HG02610 (cell line): ENCODE measurements at regions not wholly inside any gene's neighbourhood (a gene's known extent, or its start where the extent isn't known, plus 50 kb on each side); places are given as distances from the start of the nearest gene placed in this dataset.

Source experiments
- ATAC-seq: cut with Tn5 transposase; IDR thresholded peaks from one replicate; pipeline ENCODE4 v1.9.1; 2021; ENCODE audit warnings: mild to moderate bottlenecking, moderate library complexity; ENCODE audit not compliant: unreplicated experiment

DNA sequence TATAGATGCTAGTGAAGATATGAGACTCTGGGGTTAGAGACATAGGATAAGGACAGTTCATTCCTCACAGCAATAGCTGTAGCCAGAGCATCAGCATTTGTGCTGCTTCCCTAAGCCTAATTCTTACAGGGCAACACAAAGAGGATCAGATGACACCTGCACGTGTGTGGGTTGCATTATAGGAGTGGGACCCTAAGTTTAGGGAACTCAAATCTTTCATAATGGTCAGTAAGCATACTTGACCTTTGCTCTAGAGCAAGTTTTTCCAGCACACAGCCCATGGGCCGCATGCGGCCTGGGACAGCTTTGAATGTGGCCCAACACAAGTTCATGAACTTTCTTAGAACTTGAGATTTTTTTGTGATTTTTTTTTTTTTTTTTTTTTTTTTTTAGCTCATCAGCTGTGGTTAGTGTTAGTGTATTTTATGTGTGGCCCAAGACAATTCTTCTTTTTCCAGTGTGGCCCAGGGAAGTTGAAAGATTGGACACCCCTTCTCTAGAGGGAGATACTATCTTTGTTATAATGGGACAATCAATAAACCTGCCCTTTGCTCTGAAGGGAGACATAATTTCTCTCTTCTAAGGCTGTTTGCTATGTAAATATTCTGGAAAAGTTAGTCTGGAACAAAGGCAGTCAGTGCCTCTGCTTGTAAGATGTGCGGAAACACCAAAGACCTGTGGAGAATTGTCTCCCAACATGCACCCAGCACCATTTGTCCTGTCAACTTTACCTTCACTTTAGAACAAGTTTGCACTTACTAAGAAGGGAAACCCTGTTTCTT lies 650.2 kb downstream of the ZNF674 start:
- no peak for ATAC-seq

DNA sequence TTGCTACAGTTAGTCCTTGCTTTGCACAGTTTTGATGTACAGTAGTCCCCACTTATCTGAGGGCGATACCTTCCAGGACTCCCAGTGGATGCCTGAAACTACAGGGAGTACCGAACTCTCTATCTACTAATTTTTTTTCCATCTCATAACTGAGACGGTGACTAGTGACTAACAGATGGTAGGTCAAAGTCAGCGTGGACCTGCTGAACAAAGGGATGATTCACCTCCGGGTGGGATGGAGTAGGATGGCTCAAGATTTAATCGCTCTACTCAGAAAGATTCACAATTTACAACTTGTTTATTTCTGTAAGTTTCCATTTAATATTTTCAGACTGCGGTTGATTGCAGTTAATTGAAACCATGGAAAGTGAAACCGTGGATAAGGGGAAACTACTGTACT lies 655.8 kb downstream of the ZNF674 start:
- ATAC-seq, result no peak

DNA sequence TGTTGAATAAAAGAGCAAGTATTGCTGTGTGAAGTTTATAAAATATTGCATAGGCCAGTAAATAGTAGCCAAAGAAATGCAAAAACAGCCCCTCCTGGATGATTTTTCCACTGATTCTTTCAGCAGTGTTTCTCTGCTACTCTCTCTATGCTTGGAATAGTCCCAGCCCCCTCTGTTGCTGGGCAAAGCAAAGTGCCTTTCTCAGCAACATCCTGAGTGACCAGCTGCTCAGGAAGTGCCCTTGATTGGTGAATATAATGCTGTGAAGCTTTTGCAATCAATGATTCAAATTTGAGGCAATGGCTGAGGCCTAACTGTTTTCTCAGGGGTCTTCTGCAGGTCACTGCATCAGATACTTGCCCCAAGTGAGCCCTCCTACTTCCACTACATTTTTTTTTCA lies 656.7 kb downstream of the ZNF674 start:
- ATAC-seq, result no peak

DNA sequence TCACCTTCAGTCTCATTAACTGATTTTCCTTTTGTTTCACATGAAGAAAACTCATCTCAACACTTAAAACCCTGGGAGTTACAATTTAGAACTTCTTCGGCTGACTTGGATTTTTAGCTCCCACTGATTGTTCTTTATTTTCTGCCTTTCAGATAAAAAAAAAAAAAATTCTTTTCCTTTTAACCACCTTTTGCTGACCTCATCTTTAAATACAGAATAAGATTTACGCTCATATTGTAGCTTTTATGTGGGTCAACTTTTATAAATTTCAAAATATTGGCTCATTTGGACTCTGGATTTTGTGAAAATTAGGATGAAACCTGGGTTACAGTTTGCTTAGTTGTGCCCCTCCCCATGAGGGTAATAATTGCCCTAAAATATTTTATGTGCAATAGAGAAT lies 659.3 kb downstream of the ZNF674 start:
- no peak for ATAC-seq

DNA sequence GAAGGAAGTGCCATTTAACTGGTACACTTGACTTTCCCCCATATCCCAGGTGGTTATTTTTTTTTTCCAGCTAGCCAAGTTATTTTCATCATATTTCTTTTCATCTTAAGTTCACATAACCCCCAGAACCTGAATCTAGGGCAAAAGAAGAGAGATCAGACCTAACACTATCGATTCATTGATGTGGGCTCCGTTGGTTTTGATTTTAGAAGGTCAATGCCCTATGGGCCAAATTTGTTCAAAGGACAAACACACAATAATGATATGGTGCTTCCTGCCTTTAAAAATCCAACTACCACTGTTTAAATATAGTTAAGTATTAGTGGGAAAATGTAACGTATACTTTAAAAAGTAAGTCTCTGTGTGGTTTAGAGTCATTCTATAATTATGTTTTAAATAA lies 665.7 kb downstream of the ZNF674 start:
- ATAC-seq, result no peak

DNA sequence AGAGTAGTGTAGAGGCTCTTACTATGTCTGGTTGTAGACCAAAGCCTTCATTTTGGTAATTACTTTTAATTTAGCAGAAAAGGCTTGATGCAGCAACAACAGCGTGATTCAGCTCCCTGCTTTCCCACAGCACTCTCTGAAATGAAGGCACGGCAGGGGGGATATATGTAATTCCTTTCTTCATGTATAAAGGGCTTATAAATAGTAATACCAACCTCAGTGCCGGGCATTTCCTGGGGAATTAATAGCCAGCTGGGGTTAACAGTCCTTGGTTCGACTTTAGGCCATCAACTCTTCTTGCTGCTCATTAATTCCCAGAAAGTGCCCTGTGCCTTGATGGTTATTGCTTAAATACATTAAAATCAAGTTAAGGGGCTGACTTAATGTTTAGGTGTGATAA lies 669.0 kb downstream of the ZNF674 start:
- no peak for ATAC-seq

DNA sequence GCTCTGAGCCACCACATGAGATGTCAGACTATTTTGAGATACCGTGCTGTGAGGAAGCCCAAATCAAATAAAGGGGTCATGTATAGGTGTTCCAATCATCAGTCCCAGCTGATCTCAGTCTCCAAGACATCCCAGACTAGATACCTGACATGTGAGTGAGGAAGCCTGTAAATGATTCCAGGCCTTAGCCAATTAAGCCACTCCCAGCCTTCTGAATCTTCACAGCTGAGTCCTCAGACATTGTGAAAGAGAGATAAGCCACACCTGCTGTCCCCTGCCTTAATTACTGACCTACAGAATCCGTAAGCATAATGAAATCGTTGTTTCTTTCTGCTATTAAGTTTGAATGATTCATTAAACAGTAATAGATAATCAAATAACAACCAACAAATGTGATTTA lies 671.4 kb downstream of the ZNF674 start:
- ATAC-seq, result no peak

DNA sequence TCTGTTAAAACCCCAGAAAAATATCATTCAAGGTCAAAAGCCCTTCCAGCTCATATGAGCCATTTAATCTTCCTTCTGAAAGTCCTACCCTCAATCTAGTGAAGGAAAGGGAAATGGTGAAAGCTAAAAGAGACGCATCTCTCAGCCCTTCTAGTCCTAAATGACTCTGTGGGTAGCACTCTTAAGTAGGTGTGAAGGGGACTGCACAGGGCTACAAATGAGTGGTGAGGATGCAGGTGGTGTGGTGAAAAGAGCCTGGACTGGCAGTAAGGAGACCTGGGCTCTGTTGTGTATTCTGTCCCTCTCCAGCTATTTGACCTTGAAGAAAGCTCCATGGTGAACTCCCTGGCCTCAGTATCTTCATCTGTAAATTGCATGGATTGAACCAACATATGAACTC lies 671.8 kb upstream of the DIPK2B start:
- no peak for ATAC-seq

DNA sequence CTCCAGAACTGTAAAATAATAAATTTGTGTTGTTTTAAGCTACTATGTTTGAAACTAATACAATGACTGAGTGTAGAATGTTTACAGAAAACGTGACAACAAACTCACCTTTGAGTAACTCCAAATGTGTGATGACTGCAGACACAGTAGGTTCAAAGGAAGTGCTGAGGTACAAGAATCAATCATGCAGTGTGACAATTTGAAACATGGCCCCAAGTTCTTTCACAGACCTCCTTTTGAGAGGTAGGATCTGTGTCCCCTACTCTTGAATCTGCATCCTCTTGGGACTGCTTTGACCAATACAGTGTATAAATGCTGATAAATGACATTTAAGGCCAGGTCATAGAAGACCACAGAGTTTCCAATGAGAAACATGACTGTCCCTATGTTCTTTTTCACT lies 667.7 kb upstream of the DIPK2B start:
- no peak for ATAC-seq

DNA sequence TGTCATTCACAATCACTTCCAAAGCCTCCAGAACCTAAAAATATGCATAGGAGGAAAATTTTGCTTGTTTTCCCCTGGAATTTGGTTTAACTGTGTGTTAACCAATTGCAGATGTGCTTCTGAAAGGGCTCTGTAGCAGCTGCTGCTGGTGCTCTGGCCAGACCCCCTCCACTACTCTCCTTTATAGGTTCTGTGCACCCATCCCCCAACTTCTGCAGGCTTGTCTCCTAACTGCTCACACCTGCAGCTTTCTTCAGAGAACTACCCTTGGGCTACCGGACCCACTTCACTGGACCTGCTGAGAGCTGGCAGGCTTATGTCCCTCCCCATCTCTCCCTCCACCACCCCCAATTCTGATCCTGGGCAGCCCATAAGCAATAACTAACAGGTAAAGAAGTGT lies 662.1 kb upstream of the DIPK2B start:
- ATAC-seq, result no peak

DNA sequence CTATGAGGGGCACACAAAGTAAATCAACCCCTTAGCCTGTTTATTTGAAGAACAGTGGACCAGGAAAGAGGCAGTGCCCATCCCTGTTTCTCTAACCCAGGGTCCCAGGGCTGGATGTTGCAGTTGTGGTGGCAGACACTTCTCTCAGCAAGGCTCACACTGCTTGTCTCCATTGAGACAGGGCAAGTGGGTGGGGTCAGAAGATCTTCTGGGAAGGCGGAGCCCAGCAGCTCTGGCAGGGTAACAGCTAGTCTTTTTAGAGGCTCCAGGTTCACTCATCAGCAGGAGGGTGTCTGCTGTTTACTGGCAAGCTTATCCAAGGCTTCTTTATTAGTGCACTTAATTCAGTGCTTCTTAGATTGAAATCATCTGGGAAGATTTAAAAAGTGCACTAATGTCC lies 659.8 kb upstream of the DIPK2B start:
- ATAC-seq, result no peak

DNA sequence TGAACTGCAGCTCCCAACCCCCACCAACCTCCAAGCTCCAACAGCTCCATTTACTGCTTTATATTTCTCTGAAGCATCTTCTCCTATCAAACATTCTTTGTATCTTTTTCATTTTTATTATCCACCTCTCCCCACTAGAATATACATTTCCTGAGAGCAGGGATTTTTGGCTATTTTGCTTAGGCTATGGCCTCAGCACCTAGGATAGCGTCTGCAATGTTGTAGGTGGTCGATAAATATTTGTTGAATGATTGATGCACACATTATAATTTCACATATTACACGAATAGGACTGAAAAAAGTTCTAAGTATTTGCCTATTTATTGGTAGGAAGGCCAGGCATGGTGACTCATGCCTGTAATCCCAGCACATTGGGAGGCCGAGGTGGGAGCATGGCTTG lies 658.7 kb upstream of the DIPK2B start:
- ATAC-seq, result no peak

DNA sequence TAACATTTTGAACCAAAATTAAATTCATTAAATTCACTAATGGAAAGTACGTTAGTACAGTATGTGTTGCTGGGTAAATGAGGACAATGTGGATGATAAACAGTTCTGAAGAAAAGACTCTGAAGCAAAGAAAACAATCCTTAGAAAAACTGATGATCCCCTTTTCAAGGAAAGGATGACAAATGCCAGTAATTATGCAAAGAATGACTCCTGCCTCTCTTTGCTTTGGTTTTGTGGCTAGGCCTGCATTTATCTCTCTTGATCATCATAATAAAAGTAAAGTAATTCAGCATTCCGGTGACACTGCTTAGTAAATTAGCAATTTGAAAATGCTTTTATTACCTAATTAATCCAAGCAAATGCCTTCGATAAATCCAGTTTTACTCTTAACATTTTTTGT lies 652.2 kb upstream of the DIPK2B start:
- ATAC-seq, result no peak

DNA sequence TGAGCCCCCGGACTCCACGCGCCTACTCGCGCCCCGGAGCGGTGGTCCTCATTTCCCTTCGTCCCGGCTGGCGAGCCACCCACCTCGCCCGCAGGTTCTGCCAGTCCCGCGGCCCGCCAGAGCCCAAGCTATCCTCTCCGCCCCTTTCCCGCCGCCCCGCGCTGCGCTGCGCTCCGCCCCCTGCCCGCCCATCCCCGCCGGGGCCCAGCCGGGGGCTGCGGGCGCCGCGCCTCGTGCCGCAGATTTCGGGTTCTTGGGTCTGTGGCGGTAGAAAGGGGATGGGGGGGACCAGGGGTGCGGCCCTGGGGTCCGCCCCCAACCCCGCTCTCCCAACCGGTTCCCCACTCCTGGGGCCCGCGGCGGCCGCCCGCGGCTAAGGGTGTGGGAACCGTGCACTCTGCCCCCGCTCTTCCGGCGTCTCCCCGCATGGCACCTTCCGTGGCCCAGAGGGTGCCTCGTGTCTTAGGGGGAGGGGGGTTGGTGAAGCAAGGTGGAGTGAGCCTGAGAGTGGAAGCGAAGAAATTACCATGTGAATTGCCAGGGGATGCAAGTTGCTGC lies 650.8 kb upstream of the DIPK2B start:
- no peak for ATAC-seq

DNA sequence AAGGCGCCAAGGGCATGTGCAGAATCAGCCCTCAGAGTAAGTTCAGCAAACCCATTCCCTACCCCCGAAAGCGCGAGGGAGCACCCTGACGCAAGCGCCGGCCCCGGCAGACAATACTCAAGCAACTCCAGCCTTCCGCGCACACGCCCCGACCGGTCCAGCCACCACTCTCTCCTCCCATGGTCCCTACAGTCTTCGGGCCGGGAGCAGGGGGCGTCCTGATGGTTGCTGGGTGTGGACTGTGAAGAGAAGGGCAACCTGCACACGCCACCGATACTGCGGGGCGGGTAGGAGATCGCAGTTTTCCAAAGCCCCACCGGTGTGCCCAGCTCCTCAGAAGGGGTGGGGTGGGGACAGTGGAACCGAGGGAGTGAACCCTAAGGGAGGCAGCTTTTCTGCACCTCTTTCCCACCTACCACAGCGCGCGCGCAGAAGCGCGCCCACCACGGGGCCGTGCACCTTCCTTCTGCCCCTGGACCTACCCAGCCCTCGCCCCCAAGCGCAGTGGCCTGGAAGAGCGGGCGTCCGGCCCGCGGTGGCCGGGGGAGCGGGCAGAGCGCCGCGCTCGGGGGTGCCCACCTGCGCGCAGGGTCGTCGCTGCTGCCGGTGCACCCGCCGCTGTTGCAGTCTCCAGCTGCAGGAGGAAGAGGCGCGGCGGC lies 650.2 kb upstream of the DIPK2B start:
- no peak for ATAC-seq

DNA sequence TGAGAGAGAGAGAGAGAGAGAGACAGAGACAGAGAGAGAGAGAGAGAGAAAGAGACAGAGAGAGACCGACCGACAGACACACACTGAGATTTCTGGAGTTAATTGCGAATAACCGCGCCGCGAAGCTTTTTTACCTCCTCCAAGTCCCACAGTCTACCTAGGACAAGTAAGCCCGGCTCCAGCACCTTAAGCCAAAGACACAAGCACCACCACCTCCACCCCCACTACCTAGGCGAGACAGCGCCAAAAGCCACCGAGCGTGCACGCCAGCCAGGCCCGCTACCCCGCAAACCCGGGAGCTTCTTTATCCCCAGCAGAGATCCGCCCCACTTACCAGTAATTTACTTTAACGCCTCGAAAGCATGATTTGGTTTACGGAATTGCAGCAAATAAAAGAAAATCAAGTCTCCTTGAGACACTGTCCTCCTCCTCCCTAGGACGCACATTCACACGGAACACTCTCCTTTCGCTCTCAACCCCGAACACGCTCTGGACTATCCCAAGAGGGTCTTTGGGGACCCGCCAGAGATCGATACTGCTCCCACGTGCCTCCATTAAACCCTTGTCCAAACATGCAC lies 649.6 kb upstream of the DIPK2B start:
- ATAC-seq, result no peak

DNA sequence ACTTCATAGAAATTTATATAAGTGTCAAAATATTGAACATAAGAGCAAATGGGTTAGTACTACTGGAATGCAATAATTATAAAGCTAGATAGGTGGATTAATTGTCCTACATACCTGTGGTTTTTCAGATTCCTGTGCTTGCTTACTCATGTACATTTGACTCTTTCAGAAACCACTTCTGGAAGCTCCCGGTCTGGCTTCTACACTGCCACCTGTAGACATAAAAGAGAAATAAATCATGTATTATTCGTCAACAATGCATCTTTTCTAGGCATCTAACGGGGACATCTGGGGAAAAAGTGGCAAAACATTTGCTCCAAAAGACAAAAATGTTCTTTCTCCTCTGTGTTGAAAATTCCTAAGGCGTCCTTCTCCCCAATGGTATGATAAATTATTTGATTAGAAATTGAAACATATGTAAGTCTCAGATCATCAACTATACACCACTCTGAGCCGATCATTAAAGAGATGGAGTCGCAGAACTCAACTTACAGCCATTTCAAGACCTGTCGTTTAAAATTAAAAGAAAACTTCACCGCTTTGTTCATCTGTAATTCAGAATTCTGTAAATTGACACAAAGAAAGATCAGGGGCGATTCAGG lies 648.7 kb upstream of the DIPK2B start:
- ATAC-seq, result no peak

DNA sequence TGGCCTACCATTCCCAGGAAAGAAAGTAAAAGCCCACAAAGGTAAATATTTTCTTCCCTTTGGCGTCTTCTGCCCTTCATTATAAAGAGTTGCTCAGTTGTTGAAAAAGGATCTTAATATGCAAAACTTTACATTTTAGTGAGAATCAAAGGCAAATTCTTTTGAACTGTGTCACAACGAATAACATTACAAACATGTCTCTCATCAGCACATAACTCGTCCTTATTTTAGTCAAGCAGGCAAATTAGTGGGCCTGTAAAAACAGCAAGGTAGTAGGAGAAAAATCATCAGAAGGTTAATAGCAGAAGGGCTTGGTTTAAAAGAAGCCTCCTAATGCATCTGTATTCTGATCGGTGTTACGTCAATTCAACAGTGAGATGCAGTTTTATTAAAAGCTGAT lies 647.3 kb upstream of the DIPK2B start:
- no peak for ATAC-seq

DNA sequence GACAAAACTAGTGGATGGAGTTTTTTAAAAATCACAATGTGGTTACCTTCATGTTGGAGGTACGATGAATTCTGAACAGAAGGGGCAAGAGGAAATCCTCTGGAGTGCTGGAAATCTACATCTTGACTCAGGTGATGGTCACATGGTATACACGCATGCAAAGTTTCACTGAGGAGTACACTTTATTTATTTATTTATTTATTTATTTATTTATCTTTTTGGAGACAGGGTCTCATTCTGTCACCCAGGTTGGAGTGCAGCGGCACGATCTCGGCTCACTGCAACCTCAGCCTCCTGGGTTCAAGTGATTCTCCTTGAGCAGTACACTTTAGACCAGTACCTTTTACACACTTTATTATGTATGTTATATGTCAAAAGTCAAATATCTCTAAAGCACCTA lies 645.7 kb upstream of the DIPK2B start:
- no peak for ATAC-seq

DNA sequence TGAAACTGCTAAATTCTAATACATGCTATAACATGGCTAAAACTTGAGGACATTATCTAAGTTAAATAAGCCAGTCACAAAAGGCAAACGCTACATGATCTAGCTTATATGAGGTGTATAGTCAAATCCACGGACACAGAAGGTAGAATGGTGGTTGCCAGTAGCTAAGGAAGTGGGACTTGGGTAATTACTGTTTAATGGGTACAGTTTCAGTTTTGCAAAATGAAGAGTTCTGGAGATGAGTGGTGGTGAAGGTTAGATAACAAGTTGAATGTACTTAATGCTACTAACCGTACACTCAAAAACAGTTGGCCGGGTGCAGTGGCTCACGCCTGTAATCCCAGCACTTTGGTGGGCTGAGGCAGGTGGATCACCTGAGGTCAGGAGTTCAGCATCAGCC lies 644.5 kb upstream of the DIPK2B start:
- peak; percentile 79 for ATAC-seq

DNA sequence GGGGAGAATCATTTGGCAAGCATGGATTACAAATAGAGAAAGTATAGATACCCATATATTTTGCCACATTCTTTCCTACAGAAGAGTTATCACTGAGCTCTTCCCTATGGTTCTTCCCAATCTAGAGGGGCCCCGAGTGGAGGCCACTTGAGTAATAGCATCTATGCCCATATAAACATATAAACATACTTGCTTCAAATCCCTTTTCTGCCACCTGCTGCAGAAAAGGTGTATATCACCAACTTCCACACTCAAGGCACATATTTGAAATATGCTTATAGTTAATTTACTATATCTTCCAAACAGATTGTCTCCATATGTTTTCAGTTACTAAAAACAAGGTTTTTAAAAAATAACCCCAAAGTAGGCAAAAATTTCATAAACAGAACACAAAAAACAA lies 642.8 kb upstream of the DIPK2B start:
- ATAC-seq, result no peak

DNA sequence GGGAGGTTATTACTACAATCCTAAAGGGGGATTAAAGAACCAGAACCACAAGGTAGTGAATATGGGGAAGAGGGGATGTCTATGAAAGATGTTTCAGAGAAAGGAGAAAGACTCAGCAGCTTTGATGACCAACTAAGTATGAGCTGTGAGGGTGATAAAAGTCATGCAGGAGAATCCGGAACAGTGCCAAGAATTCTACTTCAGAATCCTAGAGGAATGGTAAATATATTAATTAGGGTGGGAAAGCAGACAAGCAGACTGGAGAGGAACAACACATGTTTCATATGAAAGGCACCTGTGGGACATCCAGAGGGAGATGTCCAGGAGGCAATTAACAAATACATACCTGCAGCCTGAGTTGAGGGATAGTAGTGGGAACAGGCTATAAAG lies 642.2 kb upstream of the DIPK2B start:
- ATAC-seq, result no peak
